ENCODE measurements at regions not wholly inside any gene's neighbourhood (a gene's known extent, or its start where the extent isn't known, plus 50 kb on each side); places are given as distances from the start of the nearest gene placed in this dataset.

GRCh38 chr18:68568364-68569155 is 146.3 kb downstream of the TMX3 start:
- no peak for TF ChIP-seq POLR2AphosphoS5 (IDR thresholded peaks at IDR 0.05; ENCODE audit: low read depth, low read length)
- TF ChIP-seq POLR2A (IDR thresholded peaks at IDR 0.05; ENCODE audit: low read depth, low read length), result no peak

All from GM12891 (cell line).